Right atrium auricular region (tissue), 2 donors: ENCODE measurements at regions not wholly inside any gene's neighbourhood (a gene's known extent, or its start where the extent isn't known, plus 50 kb on each side); places are given as distances from the start of the nearest gene placed in this dataset.

Experiments
- DNase-seq: peaks from one replicate; pipeline ENCODE4 v3.0.0-alpha.2; 2019; ENCODE audit warnings: low spot score
- H3K27ac ChIP-seq, 2 donors: fragments of 200-600 bp; sonication (generic); 1 replicate in 1 of 2; 2 replicates in 1 of 2; pipeline ENCODE4 v1.5.1; 2016 to 2019
- H3K27me3 ChIP-seq, 2 donors: fragments of 200-600 bp; sonication (generic); one replicate each; pipeline versions ENCODE4 v1.5.1 to v1.6.0; 2017 to 2019
- H3K36me3 ChIP-seq: fragments of 200-600 bp; sonication (generic); one replicate; pipeline ENCODE4 v1.5.1; 2016
- H3K4me1 ChIP-seq, 2 donors: fragments of 200-600 bp; sonication (generic); one replicate each; pipeline versions ENCODE4 v1.5.1 to v1.6.0; 2017 to 2019
- H3K4me3 ChIP-seq, 2 donors: fragments of 200-600 bp; sonication (generic); 1 replicate in 1 of 2; 2 replicates in 1 of 2; pipeline ENCODE4 v1.5.1; 2017 to 2019; ENCODE audit warnings: mild to moderate bottlenecking in 1 of 2, moderate library complexity in 1 of 2
- H3K9me3 ChIP-seq, 2 donors: fragments of 200-600 bp; sonication (generic); one replicate each; pipeline ENCODE4 v1.5.1; 2019
- TF ChIP-seq, protein P1 (sequence below), 2 donors: fragments of 200-600 bp; sonication (generic); IDR thresholded peaks; one replicate each; pipeline ENCODE4 v1.5.1; 2019; ENCODE audit warnings: antibody characterized with exemption in 2 of 2

GRCh38 chr15:70422342-70422741 lies 324.6 kb upstream of the TLE3 start:
- Histone ChIP-seq H3K36me3 (no peaks in the 10 kb centered on the region), H3K4me1 (no peaks in the 10 kb centered on the region), H3K4me3 (no peak overlapping the region), H3K9me3 (peaks cover 0 to 4% of the 10 kb centered on the region in 2 donors), H3K27ac (no peak overlapping the region), H3K27me3 (no peaks in the 10 kb centered on the region)
- TF ChIP-seq, protein P1, sequence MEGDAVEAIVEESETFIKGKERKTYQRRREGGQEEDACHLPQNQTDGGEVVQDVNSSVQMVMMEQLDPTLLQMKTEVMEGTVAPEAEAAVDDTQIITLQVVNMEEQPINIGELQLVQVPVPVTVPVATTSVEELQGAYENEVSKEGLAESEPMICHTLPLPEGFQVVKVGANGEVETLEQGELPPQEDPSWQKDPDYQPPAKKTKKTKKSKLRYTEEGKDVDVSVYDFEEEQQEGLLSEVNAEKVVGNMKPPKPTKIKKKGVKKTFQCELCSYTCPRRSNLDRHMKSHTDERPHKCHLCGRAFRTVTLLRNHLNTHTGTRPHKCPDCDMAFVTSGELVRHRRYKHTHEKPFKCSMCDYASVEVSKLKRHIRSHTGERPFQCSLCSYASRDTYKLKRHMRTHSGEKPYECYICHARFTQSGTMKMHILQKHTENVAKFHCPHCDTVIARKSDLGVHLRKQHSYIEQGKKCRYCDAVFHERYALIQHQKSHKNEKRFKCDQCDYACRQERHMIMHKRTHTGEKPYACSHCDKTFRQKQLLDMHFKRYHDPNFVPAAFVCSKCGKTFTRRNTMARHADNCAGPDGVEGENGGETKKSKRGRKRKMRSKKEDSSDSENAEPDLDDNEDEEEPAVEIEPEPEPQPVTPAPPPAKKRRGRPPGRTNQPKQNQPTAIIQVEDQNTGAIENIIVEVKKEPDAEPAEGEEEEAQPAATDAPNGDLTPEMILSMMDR (IDR thresholded peaks at IDR 0.05): no peak
- DNase-seq: no peak

DNA sequence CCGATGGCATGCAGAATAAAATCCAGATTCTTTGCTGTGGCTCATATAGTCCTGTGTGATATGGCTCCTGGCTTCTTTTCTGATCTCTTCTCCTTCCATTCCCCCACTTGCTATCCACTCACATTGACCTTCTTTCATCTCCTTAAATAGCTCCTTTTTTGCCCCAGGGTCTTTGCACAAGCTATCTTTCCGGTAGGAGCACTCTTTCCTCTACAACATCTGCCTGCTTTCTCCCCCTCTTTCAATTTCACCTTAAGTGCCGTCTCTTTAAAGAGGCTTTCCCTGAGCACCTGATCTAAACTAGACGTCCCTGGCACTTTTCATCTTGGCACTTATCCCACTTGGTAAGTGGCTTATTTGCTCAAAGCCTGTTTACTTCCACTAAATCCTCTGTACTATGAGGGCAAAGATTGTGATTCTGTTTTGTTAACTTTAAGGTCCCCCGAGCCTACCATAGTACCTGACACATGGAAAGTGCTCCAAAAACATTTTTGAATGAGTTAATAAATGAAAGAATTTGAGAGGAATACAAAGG lies 323.3 kb upstream of the TLE3 start:
- Histone ChIP-seq H3K9me3 (peaks cover 0 to 4% of the 10 kb centered on the region in 2 donors), H3K27me3 (no peaks in the 10 kb centered on the region), H3K36me3 (no peaks in the 10 kb centered on the region), H3K4me3 (no peak overlapping the region), H3K4me1 (no peaks in the 10 kb centered on the region), H3K27ac (no peak overlapping the region)
- TF ChIP-seq, protein P1 (IDR thresholded peaks at IDR 0.05): no peak
- no peak for DNase-seq

GRCh38 chr15:70420086-70420947 lies 322.6 kb upstream of the TLE3 start:
- DNase-seq: no peak
- H3K27me3 ChIP-seq: no peaks in the 10 kb centered on the region
- no peak overlapping the region for H3K27ac ChIP-seq
- H3K4me3 ChIP-seq: no peak overlapping the region
- H3K4me1 ChIP-seq: no peaks in the 10 kb centered on the region
- TF ChIP-seq, protein P1 (IDR thresholded peaks at IDR 0.05): no peak
- no peaks in the 10 kb centered on the region for H3K36me3 ChIP-seq
- H3K9me3 ChIP-seq: peaks cover 0 to 4% of the 10 kb centered on the region in 2 donors

GRCh38 chr15:70418943-70419342 lies 321.2 kb upstream of the TLE3 start:
- Histone ChIP-seq H3K36me3 (no peaks in the 10 kb centered on the region), H3K9me3 (peaks cover 0 to 4% of the 10 kb centered on the region in 2 donors), H3K4me1 (no peaks in the 10 kb centered on the region), H3K27ac (no peak overlapping the region), H3K27me3 (no peaks in the 10 kb centered on the region), H3K4me3 (no peak overlapping the region)
- TF ChIP-seq, protein P1 (IDR thresholded peaks at IDR 0.05): no peak
- DNase-seq: no peak

DNA sequence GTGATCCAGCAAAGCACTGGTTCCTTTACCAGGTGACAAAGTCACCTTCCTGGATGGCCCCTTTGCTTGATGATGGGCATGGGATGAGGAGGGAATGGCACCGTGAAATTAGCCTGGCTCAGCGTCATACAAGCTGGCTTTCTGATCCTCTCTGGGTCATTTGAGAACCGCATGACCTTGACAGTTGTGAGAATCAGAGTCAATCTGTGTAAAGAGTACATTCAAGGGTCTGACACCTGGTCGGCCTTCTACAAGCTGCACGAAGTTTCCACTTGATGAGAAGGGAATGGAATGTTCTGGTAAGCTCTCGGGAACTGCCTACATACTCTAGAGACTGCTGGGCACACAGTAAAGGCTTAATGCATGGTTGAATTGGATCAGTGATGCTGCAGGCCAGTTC lies 319.8 kb upstream of the TLE3 start:
- Histone ChIP-seq H3K9me3 (peaks cover 0 to 4% of the 10 kb centered on the region in 2 donors), H3K4me3 (no peak overlapping the region), H3K4me1 (no peaks in the 10 kb centered on the region), H3K27ac (no peak overlapping the region), H3K36me3 (no peaks in the 10 kb centered on the region), H3K27me3 (no peaks in the 10 kb centered on the region)
- TF ChIP-seq, protein P1 (IDR thresholded peaks at IDR 0.05): no peak
- no peak for DNase-seq
